ENCODE measurements at regions not wholly inside any gene's neighbourhood (a gene's known extent, or its start where the extent isn't known, plus 50 kb on each side); places are given as distances from the start of the nearest gene placed in this dataset.

GRCh38 chr12:126903027-126903876 is 1363.7 kb upstream of the TMEM132C start:
- H3K9me2 ChIP-seq (ENCODE audit: insufficient read depth) = no peaks in the 10 kb centered on the region
- H3K4me3 ChIP-seq = no peak overlapping the region
- intact Hi-C loops (cut with micrococcal nuclease; ENCODE audit: unreplicated experiment) = no loop called here
- POLR2A ChIA-PET (ENCODE audit: unreplicated experiment) = no interaction called here
- H3K27me3 ChIP-seq (ENCODE audit: insufficient read depth, low read depth) = peaks cover 19% of the 10 kb centered on the region
- no peak overlapping the region; the same call in 1 of the 2 replicates for H3K4me2 ChIP-seq
- no peaks in the 10 kb centered on the region for H4K20me1 ChIP-seq (ENCODE audit: insufficient read depth)
- no peaks in the 10 kb centered on the region for H3K9me3 ChIP-seq (ENCODE audit: insufficient read depth, low read depth)
- CTCF ChIA-PET = no interaction called here
- H3K4me1 ChIP-seq (replicated peaks; ENCODE audit: insufficient read depth) = no peaks in the 10 kb centered on the region
- no peaks in the 10 kb centered on the region for H3K79me2 ChIP-seq (ENCODE audit: low read depth)
- TF ChIP-seq CTCF (conservative IDR thresholded peaks at IDR 0.05) (no peak), EZH2 (IDR thresholded peaks at IDR 0.05; ENCODE audit: low read depth) (no peak)
- BruUV-seq (replicated peaks) = no TSS peak
- H2AFZ ChIP-seq = no peak overlapping the region
- H3F3A ChIP-seq (ENCODE audit: insufficient read depth, low read depth) = no peaks in the 10 kb centered on the region
- no peaks in the 10 kb centered on the region for H3K36me3 ChIP-seq (ENCODE audit: low read depth)
- DNase-seq = no peak
- H3K27ac ChIP-seq = no peak overlapping the region

- no peaks in the 10 kb centered on the region for H3K4me1 ChIP-seq (replicated peaks; ENCODE audit: insufficient read depth)
- H3K9me2 ChIP-seq (ENCODE audit: insufficient read depth) = no peaks in the 10 kb centered on the region
- no TSS peak for BruUV-seq (replicated peaks)
- no peaks in the 10 kb centered on the region for H3K79me2 ChIP-seq (ENCODE audit: low read depth)
- ChIA-PET CTCF (interaction anchor here (0.7 kb wide), 1 partner anchor 451 kb away, joined by 3 read pairs; no protein-coding TSS in a partner anchor), POLR2A (ENCODE audit: unreplicated experiment) (no interaction called here)
- no peak for TF ChIP-seq CTCF (conservative IDR thresholded peaks at IDR 0.05)
- TF ChIP-seq EZH2 (IDR thresholded peaks at IDR 0.05; ENCODE audit: low read depth) = no peak
- DNase-seq = no peak
- no peak overlapping the region for H3K27ac ChIP-seq
- H3K36me3 ChIP-seq (ENCODE audit: low read depth) = no peaks in the 10 kb centered on the region
- H3K4me3 ChIP-seq = no peak overlapping the region
- H2AFZ ChIP-seq = no peak overlapping the region
- no peaks in the 10 kb centered on the region for H3K9me3 ChIP-seq (ENCODE audit: insufficient read depth, low read depth)
- intact Hi-C loops (cut with micrococcal nuclease; ENCODE audit: unreplicated experiment) = no loop called here
- H3K27me3 ChIP-seq (ENCODE audit: insufficient read depth, low read depth) = no peaks in the 10 kb centered on the region
- no peak overlapping the region for H3K4me2 ChIP-seq
- no peaks in the 10 kb centered on the region for H3F3A ChIP-seq (ENCODE audit: insufficient read depth, low read depth)
- no peaks in the 10 kb centered on the region for H4K20me1 ChIP-seq (ENCODE audit: insufficient read depth)
These were observed 1361.2 kb upstream of the TMEM132C start for GRCh38 chr12:126905752-126906151.

- BruUV-seq (replicated peaks) = no TSS peak
- no peaks in the 10 kb centered on the region for H3K4me1 ChIP-seq (replicated peaks; ENCODE audit: insufficient read depth)
- H3K9me3 ChIP-seq (ENCODE audit: insufficient read depth, low read depth) = no peaks in the 10 kb centered on the region
- no peak for DNase-seq
- H3K9me2 ChIP-seq (ENCODE audit: insufficient read depth) = no peaks in the 10 kb centered on the region
- no peaks in the 10 kb centered on the region for H3F3A ChIP-seq (ENCODE audit: insufficient read depth, low read depth)
- H2AFZ ChIP-seq = no peak overlapping the region
- no peak overlapping the region for H3K27ac ChIP-seq
- no peak for TF ChIP-seq EZH2 (IDR thresholded peaks at IDR 0.05; ENCODE audit: low read depth)
- no peak for TF ChIP-seq CTCF (conservative IDR thresholded peaks at IDR 0.05)
- H3K36me3 ChIP-seq (ENCODE audit: low read depth) = no peaks in the 10 kb centered on the region
- H3K79me2 ChIP-seq (ENCODE audit: low read depth) = no peaks in the 10 kb centered on the region
- ChIA-PET POLR2A (ENCODE audit: unreplicated experiment) (no interaction called here), CTCF (no interaction called here)
- intact Hi-C loops (cut with micrococcal nuclease; ENCODE audit: unreplicated experiment) = no loop called here
- H3K4me2 ChIP-seq = no peak overlapping the region
- H3K4me3 ChIP-seq = no peak overlapping the region
- H3K27me3 ChIP-seq (ENCODE audit: insufficient read depth, low read depth) = no peaks in the 10 kb centered on the region
- H4K20me1 ChIP-seq (ENCODE audit: insufficient read depth) = no peaks in the 10 kb centered on the region
These were observed 1358.8 kb upstream of the TMEM132C start for GRCh38 chr12:126907900-126908764.
